H9 (cell line): ENCODE measurements at regions not wholly inside any gene's neighbourhood (a gene's known extent, or its start where the extent isn't known, plus 50 kb on each side); places are given as distances from the start of the nearest gene placed in this dataset.

Experiments
- DNase-seq: peaks from one replicate; pipeline ENCODE4 v3.0.0-alpha.2; 2017
- H2AFZ ChIP-seq: one replicate; pipeline ENCODE4 v1.6.1; 2013; ENCODE audit warnings: mild to moderate bottlenecking, low read length, control low read depth, moderate library complexity
- H2AK5ac ChIP-seq: 2 replicates; pipeline ENCODE4 v1.6.1; 2013; ENCODE audit warnings: low read length, control low read depth, mixed read lengths; ENCODE audit not compliant: insufficient read length
- H2BK120ac ChIP-seq: one replicate; pipeline ENCODE4 v1.6.1; 2013; ENCODE audit warnings: low read depth, mild to moderate bottlenecking, low read length, control low read depth, inconsistent platforms; ENCODE audit not compliant: poor library complexity, severe bottlenecking
- H2BK12ac ChIP-seq: 2 replicates; pipeline ENCODE4 v1.6.1; 2013; ENCODE audit warnings: low read length, control low read depth, mixed read lengths, low read depth; ENCODE audit not compliant: insufficient read length
- H2BK15ac ChIP-seq: 2 replicates; pipeline ENCODE4 v1.6.1; 2013; ENCODE audit warnings: low read depth, low read length, control low read depth
- H2BK20ac ChIP-seq: one replicate; pipeline ENCODE4 v1.6.1; 2013; ENCODE audit warnings: low read depth, mild to moderate bottlenecking, low read length, control low read depth, inconsistent platforms; ENCODE audit not compliant: poor library complexity, severe bottlenecking
- H2BK5ac ChIP-seq: 2 replicates; pipeline ENCODE4 v1.6.1; 2013; ENCODE audit warnings: low read length, control low read depth, mixed read lengths; ENCODE audit not compliant: insufficient read length
- H3K14ac ChIP-seq: 2 replicates; pipeline ENCODE4 v1.6.1; 2013; ENCODE audit warnings: low read length, control low read depth; ENCODE audit not compliant: insufficient read depth
- H3K18ac ChIP-seq: 2 replicates; pipeline ENCODE4 v1.6.1; 2013; ENCODE audit warnings: low read depth, mild to moderate bottlenecking, mixed read lengths, low read length, control low read depth; ENCODE audit not compliant: insufficient read length
- H3K23ac ChIP-seq: 2 replicates; pipeline ENCODE4 v1.6.1; 2013; ENCODE audit warnings: low read length, control low read depth, mixed read lengths, low read depth; ENCODE audit not compliant: insufficient read length
- H3K23me2 ChIP-seq: 2 replicates; pipeline ENCODE4 v1.6.1; 2013; ENCODE audit warnings: low read depth, mild to moderate bottlenecking, mixed read lengths, low read length, control low read depth; ENCODE audit not compliant: insufficient read length, poor library complexity, severe bottlenecking
- H3K27ac ChIP-seq: 2 replicates; pipeline ENCODE4 v1.5.1; 2013; ENCODE audit warnings: low read length, control low read depth, mixed read lengths, low read depth; ENCODE audit not compliant: insufficient read length
- H3K27me3 ChIP-seq: 2 replicates; pipeline ENCODE4 v1.6.1; 2013; ENCODE audit warnings: low read length, control low read depth, inconsistent platforms; ENCODE audit not compliant: insufficient read depth
- H3K4ac ChIP-seq: 2 replicates; pipeline ENCODE4 v1.6.1; 2013; ENCODE audit warnings: low read depth, mild to moderate bottlenecking, control low read depth, inconsistent platforms, low read length, moderate library complexity
- H3K4me1 ChIP-seq: 2 replicates; pipeline ENCODE4 v1.6.1; 2013; ENCODE audit warnings: low read length, control low read depth, inconsistent platforms; ENCODE audit not compliant: insufficient read depth
- H3K4me2 ChIP-seq: 2 replicates; pipeline ENCODE4 v1.6.1; 2013; ENCODE audit warnings: low read length, control low read depth, mixed read lengths; ENCODE audit not compliant: insufficient read length, insufficient read depth
- H3K56ac ChIP-seq: 2 replicates; pipeline ENCODE4 v1.6.1; 2013; ENCODE audit warnings: low read depth, mild to moderate bottlenecking, mixed read lengths, low read length, control low read depth; ENCODE audit not compliant: insufficient read length
- H3K79me1 ChIP-seq: 2 replicates; pipeline ENCODE4 v1.6.1; 2013; ENCODE audit warnings: low read depth, mild to moderate bottlenecking, moderate library complexity, low read length, control low read depth, inconsistent platforms; ENCODE audit not compliant: insufficient read depth, poor library complexity, severe bottlenecking
- H3K79me2 ChIP-seq: 2 replicates; pipeline ENCODE4 v1.6.1; 2013; ENCODE audit warnings: low read length, control low read depth, inconsistent platforms; ENCODE audit not compliant: insufficient read depth
- H3K9ac ChIP-seq: 2 replicates; pipeline ENCODE4 v1.6.1; 2013; ENCODE audit warnings: low read length, control low read depth, mixed read lengths; ENCODE audit not compliant: insufficient read length; ENCODE audit errors: extremely low read depth
- H3K9me3 ChIP-seq: one replicate; pipeline ENCODE4 v1.6.1; 2013; ENCODE audit warnings: low read depth, low read length, inconsistent platforms; ENCODE audit not compliant: control insufficient read depth
- H3T11ph ChIP-seq: one replicate; pipeline ENCODE4 v1.6.1; 2013; ENCODE audit warnings: mild to moderate bottlenecking, low read length, control low read depth, inconsistent platforms
- H4K20me1 ChIP-seq: one replicate; pipeline ENCODE4 v1.6.1; 2013; ENCODE audit not compliant: control insufficient read depth, insufficient read length, insufficient read depth
- H4K5ac ChIP-seq: 2 replicates; pipeline ENCODE4 v1.6.1; 2013; ENCODE audit warnings: low read depth, mild to moderate bottlenecking, mixed read lengths, low read length, control low read depth; ENCODE audit not compliant: insufficient read length
- H4K8ac ChIP-seq: replicated peaks from 2 replicates; pipeline ENCODE4 v1.6.1; 2013; ENCODE audit warnings: low read length, control low read depth, mixed read lengths, low read depth; ENCODE audit not compliant: insufficient read length
- H4K91ac ChIP-seq: 2 replicates; pipeline ENCODE4 v1.6.1; 2013; ENCODE audit warnings: low read depth, mild to moderate bottlenecking, moderate library complexity, mixed read lengths, low read length, control low read depth; ENCODE audit not compliant: insufficient read length
- H3K27ac Mint-ChIP-seq, 3 experiments: 2 replicates in 2 of 3; 3 replicates in 1 of 3; pipeline ENCODE4 v1.8.0; 2020 to 2021; ENCODE audit warnings: mixed read lengths in 3 of 3, mild to moderate bottlenecking in 1 of 3, moderate library complexity in 1 of 3
- H3K27me3 Mint-ChIP-seq: 2 replicates; pipeline ENCODE4 v1.8.0; 2021; ENCODE audit warnings: low read depth, mild to moderate bottlenecking, moderate library complexity, mixed read lengths
- H3K36me3 Mint-ChIP-seq, 3 experiments: 2 replicates in 2 of 3; 3 replicates in 1 of 3; pipeline ENCODE4 v1.8.0; 2020 to 2021; ENCODE audit warnings: low read depth in 3 of 3, mixed read lengths in 3 of 3; ENCODE audit not compliant: insufficient read depth in 1 of 3
- H3K4me1 Mint-ChIP-seq, 2 experiments: 2 replicates each; pipeline ENCODE4 v1.8.0; 2020; ENCODE audit warnings: mixed read lengths in 2 of 2
- H3K4me3 Mint-ChIP-seq, 2 experiments: 2 replicates in 1 of 2; 3 replicates in 1 of 2; pipeline ENCODE4 v1.8.0; 2020 to 2021; ENCODE audit warnings: mild to moderate bottlenecking in 2 of 2, mixed read lengths in 2 of 2, moderate library complexity in 1 of 2
- H3K9me3 Mint-ChIP-seq, 2 experiments: 2 replicates in 1 of 2; 3 replicates in 1 of 2; pipeline ENCODE4 v1.8.0; 2020; ENCODE audit warnings: mild to moderate bottlenecking in 2 of 2, mixed read lengths in 2 of 2, moderate library complexity in 1 of 2
- CTCF ChIP-seq: fragments of 200-600 bp; sonication (generic); conservative IDR thresholded peaks from 3 replicates; pipeline ENCODE4 v1.8.0; 2021; ENCODE audit warnings: antibody characterized with exemption, mild to moderate bottlenecking
- WGBS: extraction: QIAGEN DNeasy Blood & Tissue Kit; methylation state at CpG from one replicate; pipeline ENCODE4 v1.1.7; 2013; ENCODE audit warnings: missing lambda C conversion rate, low lambda C conversion rate, mixed read lengths; ENCODE audit not compliant: insufficient read length; ENCODE audit errors: extremely low coverage; 5-methylcytosine and 5-hydroxymethylcytosine counted together

GRCh38 chr18:37653618-37654017 lies 88.0 kb upstream of the CELF4 start:
- Histone ChIP-seq H2BK20ac (no peak overlapping the region), H2BK120ac (no peak overlapping the region), H2AFZ (no peak overlapping the region), H3K4me2 (no peak overlapping the region), H2BK5ac (no peak overlapping the region), H3K23ac (no peak overlapping the region), H3K14ac (no peak overlapping the region), H3K27ac (no peak overlapping the region), H3K4me1 (peaks cover 3% of the 10 kb centered on the region; the same call in 1 of the 2 replicates), H3K9ac (no peak overlapping the region), H3T11ph (no peak overlapping the region), H2AK5ac (no peak overlapping the region), H2BK12ac (no peak overlapping the region), H3K27me3 (no peaks in the 10 kb centered on the region), H3K18ac (no peak overlapping the region), H4K20me1 (no peaks in the 10 kb centered on the region), H4K8ac (no peak overlapping the region), H3K9me3 (no peaks in the 10 kb centered on the region), H3K56ac (no peak overlapping the region), H3K79me2 (no peaks in the 10 kb centered on the region), H3K79me1 (no peaks in the 10 kb centered on the region), H3K4ac (no peak overlapping the region), H4K5ac (no peak overlapping the region), H3K23me2 (no peaks in the 10 kb centered on the region), H4K91ac (no peak overlapping the region), H2BK15ac (no peak overlapping the region)
- DNase-seq: no peak
- Mint-ChIP-seq H3K27ac (peak overlapping the region in 2 of 3 experiments; percentile 15 to 34; a peak in 2 of 7 replicates), H3K9me3 (peaks cover 9 to 10% of the 10 kb centered on the region in 2 experiments), H3K36me3 (peaks cover 4 to 9% (median 8%) of the 10 kb centered on the region in 3 experiments), H3K27me3 (peaks cover 4% of the 10 kb centered on the region), H3K4me3 (no peak overlapping the region), H3K4me1 (peaks cover 12 to 15% of the 10 kb centered on the region in 2 experiments)
- no CpG with 5 or more reads among the region's 2 CpGs for WGBS
- no peak for TF ChIP-seq CTCF
